OCI-LY7 (cell line): ENCODE measurements at regions not wholly inside any gene's neighbourhood (a gene's known extent, or its start where the extent isn't known, plus 50 kb on each side); places are given as distances from the start of the nearest gene placed in this dataset.

Experiments used
- BruUV-seq: library from RNA; stranded (reverse); fragments of 400-500 nt; replicated peaks from 2 replicates; lab custom pipeline; 2021; lab: Mats Ljungman, UMichigan
- CTCF ChIA-PET: fragments of 300-600 bp; sonication (Branson Sonifier 250); formaldehyde crosslinking; loops from one replicate; lab custom pipeline; 2022; ENCODE audit warnings: antibody characterized with exemption; ENCODE audit not compliant: unreplicated experiment; lab: Charles Lee
- POLR2A ChIA-PET: fragments of 300-600 bp; sonication (Branson Sonifier 250); formaldehyde crosslinking; loops from one replicate; lab custom pipeline; 2022; ENCODE audit warnings: antibody characterized with exemption; lab: Charles Lee
- DNase-seq: peaks from one replicate; pipeline ENCODE4 v3.0.0-alpha.2; 2015; ENCODE audit warnings: low spot score
- H2AFZ ChIP-seq: fragments of 200-600 bp; sonication (generic), shearing (Covaris generic); 2 replicates; pipeline ENCODE4 v1.6.1; 2014; ENCODE audit warnings: mild to moderate bottlenecking, antibody characterized with exemption, low read length, moderate library complexity
- H3K27ac ChIP-seq: fragments of 200-600 bp; sonication (generic); 2 replicates; pipeline ENCODE4 v1.5.1; 2014; ENCODE audit warnings: mixed run types, low read depth, mild to moderate bottlenecking, moderate library complexity, low read length, inconsistent platforms; ENCODE audit not compliant: poor library complexity, severe bottlenecking
- H3K36me3 ChIP-seq: fragments of 200-600 bp; sonication (generic); 2 replicates; pipeline ENCODE4 v1.6.1; 2014; ENCODE audit warnings: mild to moderate bottlenecking, antibody characterized with exemption, low read length, moderate library complexity, mixed read lengths; ENCODE audit not compliant: insufficient read depth
- H3K4me1 ChIP-seq: fragments of 200-600 bp; sonication (generic); 2 replicates; pipeline ENCODE4 v1.5.1; 2014; ENCODE audit warnings: mild to moderate bottlenecking, low read length; ENCODE audit not compliant: insufficient read depth, poor library complexity, severe bottlenecking
- H3K4me2 ChIP-seq: fragments of 200-600 bp; sonication (generic); 2 replicates; pipeline ENCODE4 v1.6.1; 2014; ENCODE audit warnings: mild to moderate bottlenecking, low read length
- H3K4me3 ChIP-seq: fragments of 200-600 bp; sonication (generic); 2 replicates; pipeline ENCODE4 v1.5.1; 2014; ENCODE audit warnings: mild to moderate bottlenecking, low read depth, low read length; ENCODE audit not compliant: poor library complexity, severe bottlenecking
- H3K79me2 ChIP-seq: fragments of 200-600 bp; sonication (generic); 2 replicates; pipeline ENCODE4 v1.6.1; 2016; ENCODE audit warnings: low read depth, mild to moderate bottlenecking, low read length, moderate library complexity, mixed read lengths; ENCODE audit not compliant: insufficient read depth
- H3K9me2 ChIP-seq: fragments of 200-600 bp; sonication (generic); 2 replicates; pipeline ENCODE4 v1.6.1; 2016; ENCODE audit warnings: mild to moderate bottlenecking, low read length, mixed read lengths; ENCODE audit not compliant: insufficient read depth
- H3K9me3 ChIP-seq: fragments of 200-600 bp; sonication (generic); 2 replicates; pipeline ENCODE4 v1.6.1; 2014; ENCODE audit warnings: mild to moderate bottlenecking, mixed run types, low read length, mixed read lengths
- H4K20me1 ChIP-seq: fragments of 200-600 bp; sonication (generic); 2 replicates; pipeline ENCODE4 v1.6.1; 2014; ENCODE audit warnings: mild to moderate bottlenecking, antibody characterized with exemption, low read length, moderate library complexity, mixed read lengths; ENCODE audit not compliant: insufficient read depth
- CTCF ChIP-seq: fragments of 200-600 bp; sonication (generic); conservative IDR thresholded peaks from 2 replicates; pipeline ENCODE4 v1.5.1; 2014; ENCODE audit warnings: mild to moderate bottlenecking, antibody characterized with exemption, low read length, moderate library complexity, mixed read lengths
- EZH2phosphoT487 ChIP-seq: fragments of 200-600 bp; sonication (generic); IDR thresholded peaks from 2 replicates; pipeline ENCODE4 v1.6.1; 2018; ENCODE audit warnings: low read depth, borderline replicate concordance, mild to moderate bottlenecking, mixed run types, antibody characterized with exemption, low read length, moderate library complexity, mixed read lengths
- intact Hi-C: fragments of 100-400 bp; cut with micrococcal nuclease; formaldehyde crosslinking; loops from one replicate; pipeline ENCODE4 v1.10.0; 2022; ENCODE audit not compliant: unreplicated experiment

GRCh38 chr12:105552056-105552455, 221.6 kb downstream of the C12orf75 start:
- Histone ChIP-seq H3K9me2 (no peaks in the 10 kb centered on the region), H3K79me2 (no peaks in the 10 kb centered on the region), H3K9me3 (no peaks in the 10 kb centered on the region), H2AFZ (no peak overlapping the region), H3K4me1 (no peaks in the 10 kb centered on the region), H4K20me1 (no peaks in the 10 kb centered on the region), H3K27ac (no peak overlapping the region), H3K36me3 (no peaks in the 10 kb centered on the region), H3K4me3 (no peak overlapping the region), H3K4me2 (no peak overlapping the region)
- ChIA-PET CTCF (no interaction called here), POLR2A (no interaction called here)
- BruUV-seq, result no TSS peak
- intact Hi-C loops, result no loop called here
- DNase-seq, result no peak
- TF ChIP-seq EZH2phosphoT487 (no peak), CTCF (no peak)

GRCh38 chr12:105554223-105554678, 223.8 kb downstream of the C12orf75 start:
- H3K4me2 ChIP-seq, result no peak overlapping the region
- no peaks in the 10 kb centered on the region for H3K9me2 ChIP-seq
- ChIA-PET POLR2A (no interaction called here), CTCF (no interaction called here)
- no peaks in the 10 kb centered on the region for H3K9me3 ChIP-seq
- H3K4me3 ChIP-seq, result no peak overlapping the region
- H3K36me3 ChIP-seq, result no peaks in the 10 kb centered on the region
- no peak overlapping the region for H3K27ac ChIP-seq
- intact Hi-C loops, result no loop called here
- BruUV-seq, result no TSS peak
- H4K20me1 ChIP-seq, result no peaks in the 10 kb centered on the region
- TF ChIP-seq CTCF (no peak), EZH2phosphoT487 (no peak)
- H3K79me2 ChIP-seq, result no peaks in the 10 kb centered on the region
- H2AFZ ChIP-seq, result no peak overlapping the region
- no peaks in the 10 kb centered on the region for H3K4me1 ChIP-seq
- no peak for DNase-seq

GRCh38 chr12:105554856-105555255, 224.4 kb downstream of the C12orf75 start:
- Histone ChIP-seq H3K4me1 (no peaks in the 10 kb centered on the region), H3K9me3 (no peaks in the 10 kb centered on the region), H3K4me2 (no peak overlapping the region), H3K36me3 (no peaks in the 10 kb centered on the region), H2AFZ (no peak overlapping the region), H3K79me2 (no peaks in the 10 kb centered on the region), H3K9me2 (no peaks in the 10 kb centered on the region), H3K4me3 (no peak overlapping the region), H4K20me1 (no peaks in the 10 kb centered on the region), H3K27ac (no peak overlapping the region)
- DNase-seq, result no peak
- TF ChIP-seq CTCF (no peak), EZH2phosphoT487 (no peak)
- no TSS peak for BruUV-seq
- POLR2A ChIA-PET, result no interaction called here
- intact Hi-C loops, result no loop called here
- CTCF ChIA-PET, result no interaction called here
